ENCODE measurements at regions not wholly inside any gene's neighbourhood (a gene's known extent, or its start where the extent isn't known, plus 50 kb on each side); places are given as distances from the start of the nearest gene placed in this dataset.
A peak's percentile ranks its signal among the peaks of the same experiment; 100 is the strongest.

GRCh38 chr11:134743820-134744195, 331.8 kb upstream of the B3GAT1 start:
- Histone ChIP-seq H3F3A (ENCODE audit: low read depth) (peaks cover 6% of the 10 kb centered on the region), H2AFZ (replicated peaks) (no peak overlapping the region), H3K4me2 (no peak overlapping the region), H3K36me3 (no peaks in the 10 kb centered on the region), H3K4me3 (no peak overlapping the region), H3K79me2 (ENCODE audit: low read depth) (no peaks in the 10 kb centered on the region), H3K27ac (no peak overlapping the region), H3K27me3 (no peaks in the 10 kb centered on the region), H3K4me1 (no peaks in the 10 kb centered on the region), H4K20me1 (ENCODE audit: low read depth) (no peaks in the 10 kb centered on the region), H3K9me3 (ENCODE audit: low read depth) (no peaks in the 10 kb centered on the region), H3K9ac (no peak overlapping the region)
- peaks cover 19% of the 10 kb centered on the region for H3K9me3 Mint-ChIP-seq
- H3K4me1 Mint-ChIP-seq: peaks cover 18% of the 10 kb centered on the region
- no peaks in the 10 kb centered on the region for H3K36me3 Mint-ChIP-seq
- peaks cover 6% of the 10 kb centered on the region for H3K27me3 Mint-ChIP-seq (ENCODE audit: insufficient read depth, low read depth)
- no peak for DNase-seq (ENCODE audit: low spot score)
- no peak overlapping the region for H3K27ac Mint-ChIP-seq
- no peak for TF ChIP-seq CTCF (IDR thresholded peaks at IDR 0.05)
- no peak for TF ChIP-seq EZH2phosphoT487 (IDR thresholded peaks at IDR 0.05)
- no peak for TF ChIP-seq EZH2 (IDR thresholded peaks at IDR 0.05)
- no peak overlapping the region for H3K4me3 Mint-ChIP-seq

GRCh38 chr11:134742956-134743819, 331.1 kb upstream of the B3GAT1 start:
- peaks cover 13% of the 10 kb centered on the region for H3K9me3 Mint-ChIP-seq
- H3K27ac Mint-ChIP-seq: peak overlapping the region; percentile 54
- no peak overlapping the region for H3K4me3 ChIP-seq
- no peaks in the 10 kb centered on the region for H3K9me3 ChIP-seq (ENCODE audit: low read depth)
- TF ChIP-seq EZH2 (IDR thresholded peaks at IDR 0.05) (no peak), EZH2phosphoT487 (IDR thresholded peaks at IDR 0.05) (no peak), CTCF (IDR thresholded peaks at IDR 0.05) (no peak)
- no peak overlapping the region for H3K4me3 Mint-ChIP-seq
- peaks cover 6% of the 10 kb centered on the region for H3F3A ChIP-seq (ENCODE audit: low read depth)
- H4K20me1 ChIP-seq (ENCODE audit: low read depth): no peaks in the 10 kb centered on the region
- H3K4me1 Mint-ChIP-seq: peaks cover 18% of the 10 kb centered on the region
- H2AFZ ChIP-seq (replicated peaks): no peak overlapping the region
- peaks cover 6% of the 10 kb centered on the region for H3K27me3 Mint-ChIP-seq (ENCODE audit: insufficient read depth, low read depth)
- no peaks in the 10 kb centered on the region for H3K4me1 ChIP-seq
- DNase-seq (ENCODE audit: low spot score): no peak
- H3K4me2 ChIP-seq: no peak overlapping the region
- no peaks in the 10 kb centered on the region for H3K36me3 ChIP-seq
- no peaks in the 10 kb centered on the region for H3K79me2 ChIP-seq (ENCODE audit: low read depth)
- no peaks in the 10 kb centered on the region for H3K27me3 ChIP-seq
- H3K9ac ChIP-seq: no peak overlapping the region
- no peak overlapping the region for H3K27ac ChIP-seq
- no peaks in the 10 kb centered on the region for H3K36me3 Mint-ChIP-seq

- Histone ChIP-seq H3K4me1 (no peaks in the 10 kb centered on the region), H3K27ac (no peak overlapping the region), H3F3A (ENCODE audit: low read depth) (peaks cover 6% of the 10 kb centered on the region), H3K36me3 (no peaks in the 10 kb centered on the region), H2AFZ (replicated peaks) (no peak overlapping the region), H3K27me3 (no peaks in the 10 kb centered on the region), H3K9ac (no peak overlapping the region), H3K4me2 (no peak overlapping the region), H3K4me3 (no peak overlapping the region), H3K79me2 (ENCODE audit: low read depth) (no peaks in the 10 kb centered on the region), H3K9me3 (ENCODE audit: low read depth) (no peaks in the 10 kb centered on the region), H4K20me1 (ENCODE audit: low read depth) (no peaks in the 10 kb centered on the region)
- H3K9me3 Mint-ChIP-seq: peaks cover 4% of the 10 kb centered on the region
- peaks cover 6% of the 10 kb centered on the region for H3K27me3 Mint-ChIP-seq (ENCODE audit: insufficient read depth, low read depth)
- H3K4me3 Mint-ChIP-seq: no peak overlapping the region
- H3K4me1 Mint-ChIP-seq: peaks cover 18% of the 10 kb centered on the region
- TF ChIP-seq EZH2 (IDR thresholded peaks at IDR 0.05) (no peak), CTCF (IDR thresholded peaks at IDR 0.05) (no peak)
- H3K36me3 Mint-ChIP-seq: no peaks in the 10 kb centered on the region
- DNase-seq (ENCODE audit: low spot score): no peak
- H3K27ac Mint-ChIP-seq: no peak overlapping the region
These were observed 330.2 kb upstream of the B3GAT1 start for GRCh38 chr11:134742224-134742612.
